ENCODE measurements at regions not wholly inside any gene's neighbourhood (a gene's known extent, or its start where the extent isn't known, plus 50 kb on each side); places are given as distances from the start of the nearest gene placed in this dataset.

DNA sequence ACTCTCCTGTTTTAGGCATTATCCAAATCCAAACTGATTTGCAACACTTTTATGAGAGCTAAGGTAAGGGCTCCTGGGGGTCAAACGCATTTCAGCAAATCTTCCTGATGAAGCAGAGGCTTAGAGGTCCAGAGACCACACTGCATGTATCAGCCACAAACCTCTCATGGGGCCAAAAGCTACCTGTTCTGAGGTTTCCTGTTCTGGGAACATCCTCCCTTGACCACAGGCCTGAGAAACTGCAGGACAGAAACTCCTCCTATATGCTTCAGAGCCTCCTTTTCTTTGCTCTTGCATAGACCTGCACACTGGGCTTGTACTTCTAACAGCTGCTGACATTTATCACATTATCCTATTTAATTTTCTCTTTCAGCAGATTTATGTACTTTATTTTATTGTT is 92.6 kb downstream of the OR2K2 start:
- DNase-seq (ENCODE audit: low read depth in 1 of 2, low spot score in 1 of 2) = no peak
- no peaks in the 10 kb centered on the region for H3K27me3 ChIP-seq (ENCODE audit: insufficient read depth, poor library complexity, severe bottlenecking)
- TF ChIP-seq GABPA (IDR thresholded peaks at IDR 0.05; ENCODE audit: low read depth) = no peak
- TF ChIP-seq, protein P1, sequence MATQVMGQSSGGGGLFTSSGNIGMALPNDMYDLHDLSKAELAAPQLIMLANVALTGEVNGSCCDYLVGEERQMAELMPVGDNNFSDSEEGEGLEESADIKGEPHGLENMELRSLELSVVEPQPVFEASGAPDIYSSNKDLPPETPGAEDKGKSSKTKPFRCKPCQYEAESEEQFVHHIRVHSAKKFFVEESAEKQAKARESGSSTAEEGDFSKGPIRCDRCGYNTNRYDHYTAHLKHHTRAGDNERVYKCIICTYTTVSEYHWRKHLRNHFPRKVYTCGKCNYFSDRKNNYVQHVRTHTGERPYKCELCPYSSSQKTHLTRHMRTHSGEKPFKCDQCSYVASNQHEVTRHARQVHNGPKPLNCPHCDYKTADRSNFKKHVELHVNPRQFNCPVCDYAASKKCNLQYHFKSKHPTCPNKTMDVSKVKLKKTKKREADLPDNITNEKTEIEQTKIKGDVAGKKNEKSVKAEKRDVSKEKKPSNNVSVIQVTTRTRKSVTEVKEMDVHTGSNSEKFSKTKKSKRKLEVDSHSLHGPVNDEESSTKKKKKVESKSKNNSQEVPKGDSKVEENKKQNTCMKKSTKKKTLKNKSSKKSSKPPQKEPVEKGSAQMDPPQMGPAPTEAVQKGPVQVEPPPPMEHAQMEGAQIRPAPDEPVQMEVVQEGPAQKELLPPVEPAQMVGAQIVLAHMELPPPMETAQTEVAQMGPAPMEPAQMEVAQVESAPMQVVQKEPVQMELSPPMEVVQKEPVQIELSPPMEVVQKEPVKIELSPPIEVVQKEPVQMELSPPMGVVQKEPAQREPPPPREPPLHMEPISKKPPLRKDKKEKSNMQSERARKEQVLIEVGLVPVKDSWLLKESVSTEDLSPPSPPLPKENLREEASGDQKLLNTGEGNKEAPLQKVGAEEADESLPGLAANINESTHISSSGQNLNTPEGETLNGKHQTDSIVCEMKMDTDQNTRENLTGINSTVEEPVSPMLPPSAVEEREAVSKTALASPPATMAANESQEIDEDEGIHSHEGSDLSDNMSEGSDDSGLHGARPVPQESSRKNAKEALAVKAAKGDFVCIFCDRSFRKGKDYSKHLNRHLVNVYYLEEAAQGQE (IDR thresholded peaks at IDR 0.05; ENCODE audit: insufficient replicate concordance, low read depth) = no peak
- TF ChIP-seq, protein P2, sequence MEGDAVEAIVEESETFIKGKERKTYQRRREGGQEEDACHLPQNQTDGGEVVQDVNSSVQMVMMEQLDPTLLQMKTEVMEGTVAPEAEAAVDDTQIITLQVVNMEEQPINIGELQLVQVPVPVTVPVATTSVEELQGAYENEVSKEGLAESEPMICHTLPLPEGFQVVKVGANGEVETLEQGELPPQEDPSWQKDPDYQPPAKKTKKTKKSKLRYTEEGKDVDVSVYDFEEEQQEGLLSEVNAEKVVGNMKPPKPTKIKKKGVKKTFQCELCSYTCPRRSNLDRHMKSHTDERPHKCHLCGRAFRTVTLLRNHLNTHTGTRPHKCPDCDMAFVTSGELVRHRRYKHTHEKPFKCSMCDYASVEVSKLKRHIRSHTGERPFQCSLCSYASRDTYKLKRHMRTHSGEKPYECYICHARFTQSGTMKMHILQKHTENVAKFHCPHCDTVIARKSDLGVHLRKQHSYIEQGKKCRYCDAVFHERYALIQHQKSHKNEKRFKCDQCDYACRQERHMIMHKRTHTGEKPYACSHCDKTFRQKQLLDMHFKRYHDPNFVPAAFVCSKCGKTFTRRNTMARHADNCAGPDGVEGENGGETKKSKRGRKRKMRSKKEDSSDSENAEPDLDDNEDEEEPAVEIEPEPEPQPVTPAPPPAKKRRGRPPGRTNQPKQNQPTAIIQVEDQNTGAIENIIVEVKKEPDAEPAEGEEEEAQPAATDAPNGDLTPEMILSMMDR (IDR thresholded peaks at IDR 0.05; ENCODE audit: insufficient read depth, low read length) = no peak
- no peak for TF ChIP-seq SPI1 (IDR thresholded peaks at IDR 0.05; ENCODE audit: borderline replicate concordance, low read depth)
- no peak for TF ChIP-seq POLR2AphosphoS5 (IDR thresholded peaks at IDR 0.05; ENCODE audit: low read depth)
- no peak overlapping the region for H3K4me3 ChIP-seq (replicated peaks; ENCODE audit: insufficient read depth, low read length)
- no peak overlapping the region for H3K27ac ChIP-seq (replicated peaks)

DNA sequence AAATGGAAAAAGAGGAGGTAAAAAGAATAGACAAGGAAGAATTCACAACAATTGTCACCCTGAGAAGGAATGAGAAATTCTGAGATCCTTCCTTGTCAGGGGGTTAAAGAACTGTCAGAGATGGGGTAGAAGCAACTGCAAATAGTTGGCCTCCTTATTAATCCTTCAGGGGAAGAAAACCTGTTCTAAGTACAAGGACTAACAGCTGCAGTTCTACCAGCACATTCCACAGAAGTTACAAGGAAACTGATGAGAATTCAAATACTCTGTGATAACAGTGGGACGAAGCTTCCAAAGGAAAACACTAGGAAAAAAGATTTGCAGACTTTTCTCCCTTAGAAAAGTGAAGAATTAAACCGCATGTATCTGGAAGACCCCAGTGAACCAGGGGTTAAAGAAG is 93.7 kb downstream of the OR2K2 start:
- TF ChIP-seq GABPA (IDR thresholded peaks at IDR 0.05; ENCODE audit: low read depth) (no peak), POLR2AphosphoS5 (IDR thresholded peaks at IDR 0.05; ENCODE audit: low read depth) (no peak)
- Histone ChIP-seq H3K27me3 (ENCODE audit: insufficient read depth, poor library complexity, severe bottlenecking) (no peaks in the 10 kb centered on the region), H3K4me3 (replicated peaks; ENCODE audit: insufficient read depth, low read length) (no peak overlapping the region), H3K27ac (replicated peaks) (no peak overlapping the region)
- DNase-seq (ENCODE audit: low read depth in 1 of 2, low spot score in 1 of 2) = no peak

DNA sequence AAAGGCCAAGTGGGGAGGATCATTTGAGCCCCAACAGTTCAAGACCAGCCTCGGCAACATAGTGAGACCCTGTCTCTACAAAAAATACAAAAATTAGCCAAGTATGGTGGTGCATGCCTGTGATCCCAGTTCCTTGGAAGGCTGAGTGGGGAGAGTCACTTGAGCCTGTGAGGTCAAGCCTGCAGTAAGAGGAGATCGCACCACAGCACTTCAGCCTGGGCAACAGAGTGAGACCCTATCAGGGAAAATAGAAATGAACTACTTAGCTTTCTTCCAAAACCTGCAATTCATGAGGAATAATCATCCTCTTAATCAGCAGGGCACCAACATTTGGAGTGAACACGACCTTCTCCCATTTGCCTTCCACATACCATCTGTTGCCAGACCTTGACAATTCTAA is 96.1 kb downstream of the OR2K2 start:
- Histone ChIP-seq H3K4me3 (replicated peaks; ENCODE audit: insufficient read depth, low read length) (no peak overlapping the region), H3K27ac (replicated peaks) (no peak overlapping the region), H3K27me3 (ENCODE audit: insufficient read depth, poor library complexity, severe bottlenecking) (no peaks in the 10 kb centered on the region)
- no peak for DNase-seq (ENCODE audit: low read depth in 1 of 2, low spot score in 1 of 2)
- TF ChIP-seq GABPA (IDR thresholded peaks at IDR 0.05; ENCODE audit: low read depth) (no peak), POLR2AphosphoS5 (IDR thresholded peaks at IDR 0.05; ENCODE audit: low read depth) (no peak), SPI1 (IDR thresholded peaks at IDR 0.05; ENCODE audit: borderline replicate concordance, low read depth) (no peak)
- TF ChIP-seq, protein P2 (IDR thresholded peaks at IDR 0.05; ENCODE audit: insufficient read depth, low read length) = no peak
- TF ChIP-seq, protein P1 (IDR thresholded peaks at IDR 0.05; ENCODE audit: insufficient replicate concordance, low read depth) = no peak

DNA sequence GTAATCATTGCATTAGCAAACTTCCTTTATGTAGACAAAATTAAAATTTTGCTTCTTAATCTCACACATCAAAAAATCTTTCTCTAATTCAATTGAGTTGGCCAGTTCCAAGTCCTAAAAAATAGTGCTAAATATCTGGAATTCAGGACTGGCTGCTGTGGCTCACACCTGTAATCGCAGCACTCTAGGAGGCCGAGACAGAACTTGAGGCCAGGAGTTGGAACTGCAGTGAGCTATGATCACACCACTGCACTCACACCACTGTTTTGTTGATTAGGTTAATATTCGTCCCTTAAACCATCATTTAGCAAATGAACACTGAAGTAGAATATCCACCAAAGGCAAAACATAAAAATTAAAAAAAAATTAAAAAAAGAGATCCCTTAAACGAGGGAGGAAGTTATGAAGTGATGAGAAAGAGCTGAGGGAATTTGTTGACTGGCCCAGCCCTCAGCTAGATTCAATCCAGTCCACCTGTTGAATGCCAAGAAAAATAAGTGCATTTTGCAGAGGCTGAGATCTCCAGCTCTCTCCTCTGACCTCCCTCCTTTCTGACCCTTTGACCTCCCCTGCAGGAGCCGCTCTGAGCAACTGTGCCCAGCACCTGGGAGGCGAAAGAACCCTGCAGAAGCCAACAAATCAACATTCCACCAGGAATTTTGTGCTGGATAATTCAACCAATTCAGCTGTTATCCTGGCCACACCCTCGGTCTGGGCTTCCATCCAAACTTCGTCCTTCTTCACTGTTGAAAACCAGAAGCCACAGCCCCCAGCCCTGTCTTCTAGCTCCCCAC is 96.8 kb downstream of the OR2K2 start:
- DNase-seq (ENCODE audit: low read depth in 1 of 2, low spot score in 1 of 2) = no peak
- Histone ChIP-seq H3K27me3 (ENCODE audit: insufficient read depth, poor library complexity, severe bottlenecking) (no peaks in the 10 kb centered on the region), H3K27ac (replicated peaks) (no peak overlapping the region), H3K4me3 (replicated peaks; ENCODE audit: insufficient read depth, low read length) (no peak overlapping the region)
- TF ChIP-seq POLR2AphosphoS5 (IDR thresholded peaks at IDR 0.05; ENCODE audit: low read depth) = no peak
- TF ChIP-seq GABPA (IDR thresholded peaks at IDR 0.05; ENCODE audit: low read depth) = no peak
- no peak for TF ChIP-seq SPI1 (IDR thresholded peaks at IDR 0.05; ENCODE audit: borderline replicate concordance, low read depth)
- TF ChIP-seq, protein P1 (IDR thresholded peaks at IDR 0.05; ENCODE audit: insufficient replicate concordance, low read depth) = no peak
- TF ChIP-seq, protein P2 (IDR thresholded peaks at IDR 0.05; ENCODE audit: insufficient read depth, low read length) = no peak

Measured in HL-60 (cell line).